ENCODE measurements at regions not wholly inside any gene's neighbourhood (a gene's known extent, or its start where the extent isn't known, plus 50 kb on each side); places are given as distances from the start of the nearest gene placed in this dataset.

DNA sequence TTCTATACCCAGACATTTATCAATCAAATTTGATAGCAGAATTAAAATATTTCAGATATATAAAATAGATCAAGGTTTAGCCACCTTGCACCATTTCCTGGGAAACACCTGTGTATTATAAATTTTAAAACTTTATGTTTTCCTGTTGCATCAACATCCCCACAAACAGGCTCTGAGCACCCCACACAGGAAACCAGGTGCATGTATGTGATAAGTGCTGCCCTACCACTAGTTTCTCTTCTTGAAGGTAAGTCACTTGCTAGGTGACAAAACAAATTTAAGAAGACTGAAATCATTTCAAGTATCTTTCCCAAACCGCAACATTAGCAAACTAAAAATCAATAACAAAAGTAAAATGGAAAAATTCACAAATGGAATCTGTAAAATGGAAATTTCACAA, 496.1 kb upstream of the CCDC54 start:
- no peaks in the 10 kb centered on the region for H3K36me3 ChIP-seq (ENCODE audit: control insufficient read depth in 2 of 2, insufficient read depth in 2 of 2, low read length in 2 of 2)
- H3K27ac ChIP-seq (ENCODE audit: low read depth in 2 of 2, low read length in 2 of 2) = no peak overlapping the region
- H3K27me3 ChIP-seq (ENCODE audit: control insufficient read depth in 2 of 2, insufficient read depth in 2 of 2, low read length in 2 of 2) = no peaks in the 10 kb centered on the region
- no peak overlapping the region for H3K9ac ChIP-seq (ENCODE audit: low read depth in 1 of 2, low read length in 2 of 2)
- no peaks in the 10 kb centered on the region for H3K4me1 ChIP-seq (ENCODE audit: control insufficient read depth in 2 of 2, insufficient read depth in 2 of 2, low read length in 2 of 2)
- H3K9me3 ChIP-seq (ENCODE audit: control insufficient read depth in 2 of 2, low read length in 2 of 2) = peaks cover 0 to 2% of the 10 kb centered on the region in 2 donors
- H3K4me3 ChIP-seq (ENCODE audit: low read length in 2 of 2) = no peak overlapping the region

DNA sequence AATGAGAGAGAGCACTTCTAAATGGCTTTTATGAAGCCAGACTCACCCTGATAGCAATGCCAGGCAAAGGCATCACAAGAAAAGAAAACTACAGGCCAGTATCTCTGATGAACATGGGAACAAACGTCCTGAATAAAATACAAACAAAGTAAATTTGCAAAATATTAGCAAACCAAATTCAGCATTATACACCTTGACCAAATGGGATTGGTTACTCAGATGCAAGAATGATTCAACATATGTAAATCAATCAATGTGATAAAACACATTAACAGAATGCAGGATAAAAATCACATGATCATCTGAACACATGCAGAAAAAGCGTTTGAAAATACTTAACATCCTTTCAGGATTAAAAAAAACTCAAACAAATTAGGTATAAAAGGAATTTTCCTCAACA, 494.9 kb upstream of the CCDC54 start:
- H3K27me3 ChIP-seq (ENCODE audit: control insufficient read depth in 2 of 2, insufficient read depth in 2 of 2, low read length in 2 of 2) = no peaks in the 10 kb centered on the region
- H3K36me3 ChIP-seq (ENCODE audit: control insufficient read depth in 2 of 2, insufficient read depth in 2 of 2, low read length in 2 of 2) = no peaks in the 10 kb centered on the region
- H3K9ac ChIP-seq (ENCODE audit: low read depth in 1 of 2, low read length in 2 of 2) = no peak overlapping the region
- H3K27ac ChIP-seq (ENCODE audit: low read depth in 2 of 2, low read length in 2 of 2) = no peak overlapping the region
- H3K4me3 ChIP-seq (ENCODE audit: low read length in 2 of 2) = no peak overlapping the region
- no peaks in the 10 kb centered on the region for H3K4me1 ChIP-seq (ENCODE audit: control insufficient read depth in 2 of 2, insufficient read depth in 2 of 2, low read length in 2 of 2)
- peaks cover 0 to 2% of the 10 kb centered on the region in 2 donors for H3K9me3 ChIP-seq (ENCODE audit: control insufficient read depth in 2 of 2, low read length in 2 of 2)

DNA sequence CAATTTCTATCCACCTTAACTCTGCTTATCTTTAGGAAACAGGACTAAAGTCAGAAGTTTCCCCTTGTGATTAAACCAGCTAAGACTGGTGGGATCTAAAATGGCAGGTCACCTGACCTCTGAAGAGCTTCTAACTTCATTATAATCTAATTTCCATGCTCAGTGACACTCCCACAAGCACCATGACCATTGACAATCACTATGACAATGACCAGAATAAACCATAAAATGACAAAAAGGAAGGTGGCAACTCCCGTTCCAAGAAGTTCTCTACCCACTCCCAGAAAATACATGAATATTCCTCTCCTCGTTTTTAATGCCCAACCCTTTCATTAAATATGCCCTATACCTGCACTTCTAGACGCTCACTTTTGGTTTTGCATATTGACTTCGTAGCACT, 471.2 kb upstream of the CCDC54 start:
- Histone ChIP-seq H3K27me3 (ENCODE audit: control insufficient read depth in 2 of 2, insufficient read depth in 2 of 2, low read length in 2 of 2) (no peaks in the 10 kb centered on the region), H3K36me3 (ENCODE audit: control insufficient read depth in 2 of 2, insufficient read depth in 2 of 2, low read length in 2 of 2) (no peaks in the 10 kb centered on the region), H3K4me3 (ENCODE audit: low read length in 2 of 2) (no peak overlapping the region), H3K9ac (ENCODE audit: low read depth in 1 of 2, low read length in 2 of 2) (no peak overlapping the region), H3K4me1 (ENCODE audit: control insufficient read depth in 2 of 2, insufficient read depth in 2 of 2, low read length in 2 of 2) (no peaks in the 10 kb centered on the region), H3K9me3 (ENCODE audit: control insufficient read depth in 2 of 2, low read length in 2 of 2) (no peaks in the 10 kb centered on the region), H3K27ac (ENCODE audit: low read depth in 2 of 2, low read length in 2 of 2) (no peak overlapping the region)

DNA sequence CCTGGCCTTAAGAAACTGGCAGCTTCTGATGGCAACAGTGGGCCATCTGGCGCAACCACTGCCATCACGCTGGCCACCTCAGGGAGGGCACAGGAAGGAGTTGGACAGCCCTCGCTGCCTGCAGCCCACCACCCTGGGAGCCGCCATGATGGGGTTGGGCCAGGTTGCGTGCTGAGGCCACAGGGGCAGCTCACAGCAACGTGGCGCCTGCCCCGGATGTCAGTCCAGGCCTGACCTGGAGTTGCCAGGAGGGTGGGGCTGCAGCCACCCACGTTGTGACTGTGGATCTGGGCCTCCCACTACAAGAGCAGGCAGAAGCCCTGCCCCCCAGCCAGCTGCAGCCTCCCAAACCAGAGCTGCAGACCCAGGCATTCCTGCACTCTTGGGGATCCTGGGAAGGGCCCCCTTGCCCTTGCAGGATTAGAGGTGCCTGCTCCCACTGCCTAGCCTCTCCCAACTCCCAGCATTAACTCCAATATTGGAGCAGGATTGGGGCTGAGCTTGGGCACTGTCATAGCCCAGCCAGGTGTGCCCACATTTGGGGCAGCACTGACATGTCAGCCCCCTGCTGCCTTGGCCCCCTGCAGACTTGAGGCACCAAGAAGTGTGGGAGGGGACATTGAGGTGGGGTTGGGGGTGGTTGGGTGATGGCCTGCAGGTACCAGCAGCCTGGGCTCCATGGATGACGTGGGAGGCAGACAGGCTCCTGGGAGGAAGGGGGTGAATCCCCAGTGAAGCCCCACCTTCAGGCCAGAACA, 468.9 kb upstream of the CCDC54 start:
- Histone ChIP-seq H3K36me3 (ENCODE audit: control insufficient read depth in 2 of 2, insufficient read depth in 2 of 2, low read length in 2 of 2) (no peaks in the 10 kb centered on the region), H3K27me3 (ENCODE audit: control insufficient read depth in 2 of 2, insufficient read depth in 2 of 2, low read length in 2 of 2) (no peaks in the 10 kb centered on the region), H3K27ac (ENCODE audit: low read depth in 2 of 2, low read length in 2 of 2) (no peak overlapping the region), H3K4me1 (ENCODE audit: control insufficient read depth in 2 of 2, insufficient read depth in 2 of 2, low read length in 2 of 2) (no peaks in the 10 kb centered on the region), H3K4me3 (ENCODE audit: low read length in 2 of 2) (no peak overlapping the region), H3K9ac (ENCODE audit: low read depth in 1 of 2, low read length in 2 of 2) (no peak overlapping the region), H3K9me3 (ENCODE audit: control insufficient read depth in 2 of 2, low read length in 2 of 2) (no peaks in the 10 kb centered on the region)

DNA sequence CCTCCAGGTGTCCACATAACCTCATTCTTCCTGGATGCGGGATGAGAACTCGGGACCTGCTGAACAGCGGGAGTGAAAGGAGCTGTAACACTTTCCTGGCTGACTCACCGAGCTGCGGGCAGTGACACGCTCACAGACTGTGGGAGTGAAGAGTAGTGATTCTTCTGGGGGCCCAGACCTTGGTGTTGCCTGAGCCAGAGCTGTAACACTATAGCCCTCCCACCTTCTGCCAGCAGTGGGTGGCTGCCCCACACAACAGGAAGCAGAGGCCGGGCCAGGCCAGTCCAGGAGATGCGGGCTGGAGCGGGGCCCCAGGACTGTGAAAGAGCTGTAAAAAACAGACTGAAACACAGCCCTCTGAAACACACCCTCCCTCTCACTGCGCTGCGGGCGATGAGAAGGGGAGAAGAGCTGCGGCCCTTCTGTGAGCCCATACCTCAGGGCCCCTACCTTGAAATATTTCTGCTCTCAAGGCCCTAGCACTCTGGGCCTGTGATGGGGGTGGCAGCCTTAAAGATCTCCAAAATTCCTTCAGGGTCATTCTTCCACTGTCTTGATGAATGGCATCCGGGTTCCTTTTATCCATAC, 464.0 kb upstream of the CCDC54 start:
- Histone ChIP-seq H3K4me3 (ENCODE audit: low read length in 2 of 2) (no peak overlapping the region), H3K9me3 (ENCODE audit: control insufficient read depth in 2 of 2, low read length in 2 of 2) (no peaks in the 10 kb centered on the region), H3K9ac (ENCODE audit: low read depth in 1 of 2, low read length in 2 of 2) (no peak overlapping the region), H3K27me3 (ENCODE audit: control insufficient read depth in 2 of 2, insufficient read depth in 2 of 2, low read length in 2 of 2) (no peaks in the 10 kb centered on the region), H3K27ac (ENCODE audit: low read depth in 2 of 2, low read length in 2 of 2) (no peak overlapping the region), H3K4me1 (ENCODE audit: control insufficient read depth in 2 of 2, insufficient read depth in 2 of 2, low read length in 2 of 2) (no peaks in the 10 kb centered on the region), H3K36me3 (ENCODE audit: control insufficient read depth in 2 of 2, insufficient read depth in 2 of 2, low read length in 2 of 2) (no peaks in the 10 kb centered on the region)

DNA sequence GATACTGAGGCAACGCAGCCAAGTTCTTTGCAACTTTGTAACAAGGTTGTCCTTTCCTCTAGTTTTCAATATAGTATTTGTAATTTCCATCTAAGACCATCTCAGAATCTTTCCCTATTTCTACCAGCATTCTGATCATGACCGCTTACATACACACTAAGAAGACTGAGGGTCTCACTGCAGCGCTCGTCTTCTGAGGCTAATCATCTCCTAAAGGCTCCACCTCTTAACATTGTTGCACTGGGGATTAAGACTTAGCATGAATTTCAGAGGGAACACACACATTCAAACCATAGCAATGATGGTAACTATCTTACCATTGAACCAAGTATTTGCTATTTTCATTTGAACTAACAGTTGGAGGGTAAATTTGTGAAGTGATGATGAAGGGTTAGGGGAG, 463.3 kb upstream of the CCDC54 start:
- no peaks in the 10 kb centered on the region for H3K4me1 ChIP-seq (ENCODE audit: control insufficient read depth in 2 of 2, insufficient read depth in 2 of 2, low read length in 2 of 2)
- no peak overlapping the region for H3K4me3 ChIP-seq (ENCODE audit: low read length in 2 of 2)
- no peak overlapping the region for H3K9ac ChIP-seq (ENCODE audit: low read depth in 1 of 2, low read length in 2 of 2)
- no peaks in the 10 kb centered on the region for H3K27me3 ChIP-seq (ENCODE audit: control insufficient read depth in 2 of 2, insufficient read depth in 2 of 2, low read length in 2 of 2)
- no peaks in the 10 kb centered on the region for H3K9me3 ChIP-seq (ENCODE audit: control insufficient read depth in 2 of 2, low read length in 2 of 2)
- no peak overlapping the region for H3K27ac ChIP-seq (ENCODE audit: low read depth in 2 of 2, low read length in 2 of 2)
- no peaks in the 10 kb centered on the region for H3K36me3 ChIP-seq (ENCODE audit: control insufficient read depth in 2 of 2, insufficient read depth in 2 of 2, low read length in 2 of 2)

DNA sequence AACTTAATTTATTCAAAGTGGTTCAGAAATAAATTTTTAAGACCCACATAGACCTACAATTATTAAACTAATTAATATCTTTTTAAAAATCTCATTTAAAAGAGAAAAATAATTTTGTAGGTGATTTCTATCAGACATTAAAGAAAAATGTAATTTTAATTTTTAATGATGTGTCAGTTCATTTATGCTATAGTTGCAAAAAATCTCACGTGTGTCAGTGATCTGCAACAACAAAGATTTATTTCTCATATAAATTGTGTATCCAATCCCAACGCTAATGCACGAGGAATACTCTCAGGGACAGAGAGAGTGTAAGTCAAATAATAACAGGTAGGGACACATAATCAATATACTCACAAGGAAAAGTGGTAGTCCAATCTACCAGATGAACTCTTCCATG, 456.6 kb upstream of the CCDC54 start:
- Histone ChIP-seq H3K4me3 (ENCODE audit: low read length in 2 of 2) (no peak overlapping the region), H3K36me3 (ENCODE audit: control insufficient read depth in 2 of 2, insufficient read depth in 2 of 2, low read length in 2 of 2) (no peaks in the 10 kb centered on the region), H3K9ac (ENCODE audit: low read depth in 1 of 2, low read length in 2 of 2) (no peak overlapping the region), H3K4me1 (ENCODE audit: control insufficient read depth in 2 of 2, insufficient read depth in 2 of 2, low read length in 2 of 2) (no peaks in the 10 kb centered on the region), H3K27ac (ENCODE audit: low read depth in 2 of 2, low read length in 2 of 2) (no peak overlapping the region), H3K9me3 (ENCODE audit: control insufficient read depth in 2 of 2, low read length in 2 of 2) (no peaks in the 10 kb centered on the region), H3K27me3 (ENCODE audit: control insufficient read depth in 2 of 2, insufficient read depth in 2 of 2, low read length in 2 of 2) (no peaks in the 10 kb centered on the region)

DNA sequence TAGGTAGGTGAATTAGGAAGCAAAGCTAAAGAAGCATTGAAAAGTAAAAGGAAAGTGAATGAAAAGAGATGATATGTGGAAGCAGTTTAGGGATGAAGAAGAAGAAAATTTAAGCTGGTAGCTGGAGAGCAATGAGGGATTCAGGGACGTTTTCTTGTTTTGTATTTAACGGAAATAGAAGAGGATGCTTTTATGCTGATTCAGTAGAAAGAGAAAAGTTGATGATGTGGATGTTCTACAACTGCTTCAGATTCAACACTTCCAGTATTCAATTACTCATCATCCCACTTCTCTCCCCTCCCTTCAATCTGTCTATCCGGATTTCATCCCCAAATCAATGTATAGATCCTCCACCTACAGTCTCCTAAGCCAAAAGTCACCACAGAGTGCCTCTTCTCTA, 448.2 kb upstream of the CCDC54 start:
- Histone ChIP-seq H3K9me3 (ENCODE audit: control insufficient read depth in 2 of 2, low read length in 2 of 2) (no peaks in the 10 kb centered on the region), H3K4me3 (ENCODE audit: low read length in 2 of 2) (no peak overlapping the region), H3K27me3 (ENCODE audit: control insufficient read depth in 2 of 2, insufficient read depth in 2 of 2, low read length in 2 of 2) (no peaks in the 10 kb centered on the region), H3K4me1 (ENCODE audit: control insufficient read depth in 2 of 2, insufficient read depth in 2 of 2, low read length in 2 of 2) (no peaks in the 10 kb centered on the region), H3K36me3 (ENCODE audit: control insufficient read depth in 2 of 2, insufficient read depth in 2 of 2, low read length in 2 of 2) (no peaks in the 10 kb centered on the region), H3K9ac (ENCODE audit: low read depth in 1 of 2, low read length in 2 of 2) (no peak overlapping the region), H3K27ac (ENCODE audit: low read depth in 2 of 2, low read length in 2 of 2) (no peak overlapping the region)

DNA sequence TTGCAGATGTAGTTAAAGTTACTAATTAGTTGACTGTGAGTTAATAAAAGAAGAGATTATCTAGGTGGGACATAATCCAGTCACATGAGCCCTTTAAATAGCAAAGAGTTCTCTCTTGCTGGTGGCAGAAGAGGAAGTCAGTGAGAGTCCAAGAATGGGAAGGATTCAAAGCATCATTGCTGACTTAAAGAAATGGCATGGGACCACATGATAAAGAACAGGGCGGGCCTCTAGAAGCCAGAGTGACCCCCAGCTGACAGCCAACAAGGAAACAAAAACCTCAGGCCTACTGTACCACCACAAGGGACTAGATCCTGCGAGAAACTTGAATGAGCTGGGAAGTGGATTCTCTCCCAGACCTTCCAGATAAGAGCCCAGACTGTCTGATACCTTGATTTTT, 447.2 kb upstream of the CCDC54 start:
- Histone ChIP-seq H3K27me3 (ENCODE audit: control insufficient read depth in 2 of 2, insufficient read depth in 2 of 2, low read length in 2 of 2) (no peaks in the 10 kb centered on the region), H3K9ac (ENCODE audit: low read depth in 1 of 2, low read length in 2 of 2) (no peak overlapping the region), H3K27ac (ENCODE audit: low read depth in 2 of 2, low read length in 2 of 2) (no peak overlapping the region), H3K4me1 (ENCODE audit: control insufficient read depth in 2 of 2, insufficient read depth in 2 of 2, low read length in 2 of 2) (no peaks in the 10 kb centered on the region), H3K9me3 (ENCODE audit: control insufficient read depth in 2 of 2, low read length in 2 of 2) (peaks cover 0 to 3% of the 10 kb centered on the region in 2 donors), H3K36me3 (ENCODE audit: control insufficient read depth in 2 of 2, insufficient read depth in 2 of 2, low read length in 2 of 2) (no peaks in the 10 kb centered on the region), H3K4me3 (ENCODE audit: low read length in 2 of 2) (no peak overlapping the region)

DNA sequence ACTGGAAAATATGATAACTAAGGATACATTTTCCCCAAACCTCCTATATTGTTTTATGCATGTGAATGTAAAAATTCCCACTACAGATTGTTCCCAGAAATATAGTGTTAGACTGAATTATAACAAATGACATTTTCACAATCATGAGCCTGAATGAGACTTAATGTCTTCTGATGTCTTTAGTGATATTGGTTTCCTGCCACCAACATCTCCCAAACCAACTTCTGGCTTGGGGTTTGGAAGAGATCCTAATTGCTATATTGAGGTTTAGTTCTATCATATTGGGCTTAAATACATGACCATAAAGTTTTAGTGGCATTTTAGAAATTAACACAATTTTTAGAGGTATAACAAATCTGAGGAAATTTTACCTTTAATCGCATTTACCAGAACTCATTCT, 445.3 kb upstream of the CCDC54 start:
- Histone ChIP-seq H3K27me3 (ENCODE audit: control insufficient read depth in 2 of 2, insufficient read depth in 2 of 2, low read length in 2 of 2) (no peaks in the 10 kb centered on the region), H3K9ac (ENCODE audit: low read depth in 1 of 2, low read length in 2 of 2) (no peak overlapping the region), H3K4me3 (ENCODE audit: low read length in 2 of 2) (no peak overlapping the region), H3K36me3 (ENCODE audit: control insufficient read depth in 2 of 2, insufficient read depth in 2 of 2, low read length in 2 of 2) (no peaks in the 10 kb centered on the region), H3K4me1 (ENCODE audit: control insufficient read depth in 2 of 2, insufficient read depth in 2 of 2, low read length in 2 of 2) (no peaks in the 10 kb centered on the region), H3K9me3 (ENCODE audit: control insufficient read depth in 2 of 2, low read length in 2 of 2) (peaks cover 0 to 3% of the 10 kb centered on the region in 2 donors), H3K27ac (ENCODE audit: low read depth in 2 of 2, low read length in 2 of 2) (no peak overlapping the region)
